K562 (cell line): ENCODE measurements at regions not wholly inside any gene's neighbourhood (a gene's known extent, or its start where the extent isn't known, plus 50 kb on each side); places are given as distances from the start of the nearest gene placed in this dataset.

Experiments
- ATAC-seq: fragments of 200-7000 bp; cut with Tn5 transposase; 3 replicates; pipeline ENCODE4 v1.9.1; 2020; ENCODE audit warnings: moderate library complexity
- BruUV-seq: library from RNA; stranded (reverse); fragments of 400-500 nt; replicated peaks from 2 replicates; lab custom pipeline; 2021; lab: Mats Ljungman, UMichigan
- CTCF ChIA-PET: fragments of 300-600 bp; formaldehyde crosslinking; extraction: SDS; loops from one replicate; lab custom pipeline; 2021; ENCODE audit warnings: low intra/inter-chr PET ratio; lab: Yijun Ruan, JAX
- POLR2A ChIA-PET: fragments of 300-600, 350-650 bp; sonication (Branson Sonifier 250); formaldehyde crosslinking; extraction: SDS; loops from one replicate; lab custom pipeline; 2021; ENCODE audit warnings: antibody characterized with exemption, inconsistent platforms; lab: Yijun Ruan, JAX
- DNase-seq, 4 experiments: peaks; one replicate each; pipeline versions ENCODE4 v3.0.0 to v3.0.0-alpha.2; 2011 to 2018; ENCODE audit warnings: low spot score in 3 of 4, mixed read lengths in 3 of 4; ENCODE audit errors: extremely low read depth in 1 of 4
- FAIRE-seq: peaks from 2 replicates; lab custom pipeline; 2011; peaks lifted over from hg19 to GRCh38; lab: Jason Lieb, UNC
- H2AFZ ChIP-seq: 2 replicates; pipeline ENCODE4 v1.6.0; 2011; ENCODE audit warnings: low read depth, low read length, control low read depth, inconsistent platforms
- H3K27ac ChIP-seq: fragments of 200-600 bp; 3 replicates; pipeline ENCODE4 v1.8.0; 2011; ENCODE audit warnings: low read depth, mild to moderate bottlenecking, control low read depth, inconsistent platforms, low read length, moderate library complexity, mixed read lengths; ENCODE audit errors: extremely low read depth
- H3K27me3 ChIP-seq, 2 experiments: fragments of 300-600 bp in 1 of 2; 2 replicates in 1 of 2; 3 replicates in 1 of 2; pipeline versions ENCODE4 v1.6.0 to v1.8.0; 2011; ENCODE audit warnings: inconsistent platforms in 2 of 2, low read length in 2 of 2, mild to moderate bottlenecking in 1 of 2, mixed read lengths in 1 of 2, moderate library complexity in 1 of 2; ENCODE audit not compliant: control insufficient read depth in 2 of 2, insufficient read depth in 2 of 2
- H3K36me3 ChIP-seq: fragments of 300-600 bp; 3 replicates; pipeline ENCODE4 v1.8.0; 2011; ENCODE audit warnings: mild to moderate bottlenecking, low read length, inconsistent platforms; ENCODE audit not compliant: control insufficient read depth, insufficient read depth
- H3K4me1 ChIP-seq, 2 experiments: fragments of 200-600 bp in 1 of 2; replicated peaks in 1 of 2; 2 replicates in 1 of 2; 3 replicates in 1 of 2; pipeline versions ENCODE4 v1.5.1 to v1.8.0; 2011; ENCODE audit warnings: inconsistent platforms in 2 of 2, low read length in 2 of 2, mild to moderate bottlenecking in 1 of 2, mixed read lengths in 1 of 2, moderate library complexity in 1 of 2; ENCODE audit not compliant: control insufficient read depth in 2 of 2, insufficient read depth in 2 of 2
- H3K4me2 ChIP-seq: 2 replicates; pipeline ENCODE4 v1.6.1; 2011; ENCODE audit warnings: low read length, control low read depth, inconsistent platforms, mixed read lengths; ENCODE audit not compliant: insufficient read depth
- H3K4me3 ChIP-seq: fragments of 200-600 bp; sonication (generic), shearing (Covaris generic); 2 replicates; pipeline ENCODE4 v1.5.1; 2016; ENCODE audit warnings: control low read depth, inconsistent platforms
- H3K79me2 ChIP-seq: fragments of 200-600 bp; 3 replicates; pipeline ENCODE4 v1.8.0; 2011; ENCODE audit warnings: low read length, inconsistent platforms; ENCODE audit not compliant: control insufficient read depth, insufficient read depth
- H3K9ac ChIP-seq, 2 experiments: 2 replicates each; pipeline versions ENCODE4 v1.6.0 to v1.6.1; 2011; ENCODE audit warnings: low read depth in 2 of 2, low read length in 2 of 2, control low read depth in 1 of 2, inconsistent platforms in 1 of 2, mild to moderate bottlenecking in 1 of 2, mixed read lengths in 1 of 2; ENCODE audit not compliant: insufficient read depth in 1 of 2
- H3K9me1 ChIP-seq: one replicate; pipeline ENCODE4 v1.6.0; 2011; ENCODE audit warnings: inconsistent platforms, mild to moderate bottlenecking, low read length, moderate library complexity; ENCODE audit not compliant: control insufficient read depth, insufficient read depth
- H3K9me3 ChIP-seq: replicated peaks from 2 replicates; pipeline ENCODE4 v1.5.1; 2011; ENCODE audit warnings: low read depth, low read length, inconsistent platforms; ENCODE audit not compliant: control insufficient read depth, insufficient read depth
- H4K20me1 ChIP-seq: replicated peaks from 2 replicates; pipeline ENCODE4 v1.6.1; 2011; ENCODE audit warnings: low read length, inconsistent platforms, mixed read lengths; ENCODE audit not compliant: control insufficient read depth, insufficient read depth
- FOXK2 ChIP-seq, 2 experiments: fragments of 450-650 bp; IDR thresholded peaks in 1 of 2; conservative IDR thresholded peaks in 1 of 2; 2 replicates each; pipeline ENCODE4 v1.6.1; 2016; ENCODE audit warnings: low read depth in 2 of 2, mild to moderate bottlenecking in 1 of 2
- NONO ChIP-seq, 2 experiments: fragments of 200-400 bp in 1 of 2; fragments of 450-650 bp in 1 of 2; formaldehyde crosslinking in 1 of 2; IDR thresholded peaks; 2 replicates each; pipeline ENCODE4 v1.6.1; 2017; ENCODE audit warnings: low read depth in 2 of 2, mild to moderate bottlenecking in 2 of 2, moderate library complexity in 2 of 2, low read length in 1 of 2
- ZFP91 ChIP-seq: sonication (generic); formaldehyde crosslinking; IDR thresholded peaks from 2 replicates; pipeline ENCODE4 v1.8.0; 2022; ENCODE audit warnings: mild to moderate bottlenecking, missing genetic modification reagents
- ZNF253 ChIP-seq: fragments of 250-450 bp; sonication (Bioruptor Pico); conservative IDR thresholded peaks from 2 replicates; pipeline ENCODE4 v1.6.1; 2021; ENCODE audit warnings: mild to moderate bottlenecking
- WGBS: fragments of 100-300 bp; shearing (Covaris generic); methylation state at CpG from one replicate; pipeline ENCODE4 v1.1.6; 2016; ENCODE audit warnings: low coverage, mixed read lengths; ENCODE audit not compliant: insufficient coverage; ENCODE audit errors: missing lambda C conversion rate; 5-methylcytosine and 5-hydroxymethylcytosine counted together
- in situ Hi-C: fragments of 300-500 bp; cut with MboI; formaldehyde crosslinking; loops from 4 replicates; pipeline ENCODE4 v1.15.0; 2018; ENCODE audit warnings: inconsistent platforms, mixed read lengths
- intact Hi-C: fragments of 100-400 bp; cut with micrococcal nuclease; formaldehyde crosslinking; loops from 2 replicates; pipeline ENCODE4 v1.14.2; 2022

GRCh38 chr10:20966426-20966825 is 69.3 kb upstream of the NEBL start:
- no peaks in the 10 kb centered on the region for H3K36me3 ChIP-seq
- H3K9ac ChIP-seq = no peak overlapping the region
- WGBS = 38% methylated on average over 3 of the region's 3 CpGs
- no peak overlapping the region for H3K4me3 ChIP-seq
- H3K4me2 ChIP-seq = no peak overlapping the region
- H3K9me3 ChIP-seq = no peaks in the 10 kb centered on the region
- ATAC-seq (no peak), FAIRE-seq (no peak), DNase-seq (no peak)
- POLR2A ChIA-PET = no interaction called here
- no peak overlapping the region for H3K27ac ChIP-seq
- in situ Hi-C loops (no loop called here), intact Hi-C loops (no loop called here)
- CTCF ChIA-PET = no interaction called here
- no peaks in the 10 kb centered on the region for H3K4me1 ChIP-seq
- no peak overlapping the region for H2AFZ ChIP-seq
- no peaks in the 10 kb centered on the region; a peak in 1 of 5 replicates for H3K27me3 ChIP-seq
- no peaks in the 10 kb centered on the region for H3K79me2 ChIP-seq
- H4K20me1 ChIP-seq = no peaks in the 10 kb centered on the region
- TF ChIP-seq NONO (IDR thresholded peaks at IDR 0.05; ENCODE audit: low read depth in 2 of 2, low read length in 1 of 2) = no peak
- TF ChIP-seq ZFP91 (CRISPR knock-in tag) = no peak
- TF ChIP-seq FOXK2 (conservative IDR thresholded peaks at IDR 0.05 in 1 of 2, IDR thresholded peaks at IDR 0.05 in 1 of 2; ENCODE audit: low read depth in 2 of 2) = no peak
- TF ChIP-seq ZNF253 (CRISPR knock-in tag) = no peak
- TF ChIP-seq, all 486 proteins: peak for 0
- BruUV-seq = no TSS peak
- H3K9me1 ChIP-seq = no peaks in the 10 kb centered on the region
